H9 (cell line): ENCODE measurements at regions not wholly inside any gene's neighbourhood (a gene's known extent, or its start where the extent isn't known, plus 50 kb on each side); places are given as distances from the start of the nearest gene placed in this dataset.

Experiments used
- DNase-seq: peaks from one replicate; pipeline ENCODE4 v3.0.0-alpha.2; 2017
- H2AFZ ChIP-seq: one replicate; pipeline ENCODE4 v1.6.1; 2013; ENCODE audit warnings: mild to moderate bottlenecking, low read length, control low read depth, moderate library complexity
- H2AK5ac ChIP-seq: 2 replicates; pipeline ENCODE4 v1.6.1; 2013; ENCODE audit warnings: low read length, control low read depth, mixed read lengths; ENCODE audit not compliant: insufficient read length
- H2BK120ac ChIP-seq: one replicate; pipeline ENCODE4 v1.6.1; 2013; ENCODE audit warnings: low read depth, mild to moderate bottlenecking, low read length, control low read depth, inconsistent platforms; ENCODE audit not compliant: poor library complexity, severe bottlenecking
- H2BK12ac ChIP-seq: 2 replicates; pipeline ENCODE4 v1.6.1; 2013; ENCODE audit warnings: low read length, control low read depth, mixed read lengths, low read depth; ENCODE audit not compliant: insufficient read length
- H2BK15ac ChIP-seq: 2 replicates; pipeline ENCODE4 v1.6.1; 2013; ENCODE audit warnings: low read depth, low read length, control low read depth
- H2BK20ac ChIP-seq: one replicate; pipeline ENCODE4 v1.6.1; 2013; ENCODE audit warnings: low read depth, mild to moderate bottlenecking, low read length, control low read depth, inconsistent platforms; ENCODE audit not compliant: poor library complexity, severe bottlenecking
- H2BK5ac ChIP-seq: 2 replicates; pipeline ENCODE4 v1.6.1; 2013; ENCODE audit warnings: low read length, control low read depth, mixed read lengths; ENCODE audit not compliant: insufficient read length
- H3K14ac ChIP-seq: 2 replicates; pipeline ENCODE4 v1.6.1; 2013; ENCODE audit warnings: low read length, control low read depth; ENCODE audit not compliant: insufficient read depth
- H3K18ac ChIP-seq: 2 replicates; pipeline ENCODE4 v1.6.1; 2013; ENCODE audit warnings: low read depth, mild to moderate bottlenecking, mixed read lengths, low read length, control low read depth; ENCODE audit not compliant: insufficient read length
- H3K23ac ChIP-seq: 2 replicates; pipeline ENCODE4 v1.6.1; 2013; ENCODE audit warnings: low read length, control low read depth, mixed read lengths, low read depth; ENCODE audit not compliant: insufficient read length
- H3K23me2 ChIP-seq: 2 replicates; pipeline ENCODE4 v1.6.1; 2013; ENCODE audit warnings: low read depth, mild to moderate bottlenecking, mixed read lengths, low read length, control low read depth; ENCODE audit not compliant: insufficient read length, poor library complexity, severe bottlenecking
- H3K27ac ChIP-seq: 2 replicates; pipeline ENCODE4 v1.5.1; 2013; ENCODE audit warnings: low read length, control low read depth, mixed read lengths, low read depth; ENCODE audit not compliant: insufficient read length
- H3K27me3 ChIP-seq: 2 replicates; pipeline ENCODE4 v1.6.1; 2013; ENCODE audit warnings: low read length, control low read depth, inconsistent platforms; ENCODE audit not compliant: insufficient read depth
- H3K4ac ChIP-seq: 2 replicates; pipeline ENCODE4 v1.6.1; 2013; ENCODE audit warnings: low read depth, mild to moderate bottlenecking, control low read depth, inconsistent platforms, low read length, moderate library complexity
- H3K4me1 ChIP-seq: 2 replicates; pipeline ENCODE4 v1.6.1; 2013; ENCODE audit warnings: low read length, control low read depth, inconsistent platforms; ENCODE audit not compliant: insufficient read depth
- H3K4me2 ChIP-seq: 2 replicates; pipeline ENCODE4 v1.6.1; 2013; ENCODE audit warnings: low read length, control low read depth, mixed read lengths; ENCODE audit not compliant: insufficient read length, insufficient read depth
- H3K56ac ChIP-seq: 2 replicates; pipeline ENCODE4 v1.6.1; 2013; ENCODE audit warnings: low read depth, mild to moderate bottlenecking, mixed read lengths, low read length, control low read depth; ENCODE audit not compliant: insufficient read length
- H3K79me1 ChIP-seq: 2 replicates; pipeline ENCODE4 v1.6.1; 2013; ENCODE audit warnings: low read depth, mild to moderate bottlenecking, moderate library complexity, low read length, control low read depth, inconsistent platforms; ENCODE audit not compliant: insufficient read depth, poor library complexity, severe bottlenecking
- H3K79me2 ChIP-seq: 2 replicates; pipeline ENCODE4 v1.6.1; 2013; ENCODE audit warnings: low read length, control low read depth, inconsistent platforms; ENCODE audit not compliant: insufficient read depth
- H3K9ac ChIP-seq: 2 replicates; pipeline ENCODE4 v1.6.1; 2013; ENCODE audit warnings: low read length, control low read depth, mixed read lengths; ENCODE audit not compliant: insufficient read length; ENCODE audit errors: extremely low read depth
- H3K9me3 ChIP-seq: one replicate; pipeline ENCODE4 v1.6.1; 2013; ENCODE audit warnings: low read depth, low read length, inconsistent platforms; ENCODE audit not compliant: control insufficient read depth
- H3T11ph ChIP-seq: one replicate; pipeline ENCODE4 v1.6.1; 2013; ENCODE audit warnings: mild to moderate bottlenecking, low read length, control low read depth, inconsistent platforms
- H4K20me1 ChIP-seq: one replicate; pipeline ENCODE4 v1.6.1; 2013; ENCODE audit not compliant: control insufficient read depth, insufficient read length, insufficient read depth
- H4K5ac ChIP-seq: 2 replicates; pipeline ENCODE4 v1.6.1; 2013; ENCODE audit warnings: low read depth, mild to moderate bottlenecking, mixed read lengths, low read length, control low read depth; ENCODE audit not compliant: insufficient read length
- H4K8ac ChIP-seq: replicated peaks from 2 replicates; pipeline ENCODE4 v1.6.1; 2013; ENCODE audit warnings: low read length, control low read depth, mixed read lengths, low read depth; ENCODE audit not compliant: insufficient read length
- H4K91ac ChIP-seq: 2 replicates; pipeline ENCODE4 v1.6.1; 2013; ENCODE audit warnings: low read depth, mild to moderate bottlenecking, moderate library complexity, mixed read lengths, low read length, control low read depth; ENCODE audit not compliant: insufficient read length
- H3K27ac Mint-ChIP-seq, 3 experiments: 2 replicates in 2 of 3; 3 replicates in 1 of 3; pipeline ENCODE4 v1.8.0; 2020 to 2021; ENCODE audit warnings: mixed read lengths in 3 of 3, mild to moderate bottlenecking in 1 of 3, moderate library complexity in 1 of 3
- H3K27me3 Mint-ChIP-seq: 2 replicates; pipeline ENCODE4 v1.8.0; 2021; ENCODE audit warnings: low read depth, mild to moderate bottlenecking, moderate library complexity, mixed read lengths
- H3K36me3 Mint-ChIP-seq, 3 experiments: 2 replicates in 2 of 3; 3 replicates in 1 of 3; pipeline ENCODE4 v1.8.0; 2020 to 2021; ENCODE audit warnings: low read depth in 3 of 3, mixed read lengths in 3 of 3; ENCODE audit not compliant: insufficient read depth in 1 of 3
- H3K4me1 Mint-ChIP-seq, 2 experiments: 2 replicates each; pipeline ENCODE4 v1.8.0; 2020; ENCODE audit warnings: mixed read lengths in 2 of 2
- H3K4me3 Mint-ChIP-seq, 2 experiments: 2 replicates in 1 of 2; 3 replicates in 1 of 2; pipeline ENCODE4 v1.8.0; 2020 to 2021; ENCODE audit warnings: mild to moderate bottlenecking in 2 of 2, mixed read lengths in 2 of 2, moderate library complexity in 1 of 2
- H3K9me3 Mint-ChIP-seq, 2 experiments: 2 replicates in 1 of 2; 3 replicates in 1 of 2; pipeline ENCODE4 v1.8.0; 2020; ENCODE audit warnings: mild to moderate bottlenecking in 2 of 2, mixed read lengths in 2 of 2, moderate library complexity in 1 of 2
- CTCF ChIP-seq: fragments of 200-600 bp; sonication (generic); conservative IDR thresholded peaks from 3 replicates; pipeline ENCODE4 v1.8.0; 2021; ENCODE audit warnings: antibody characterized with exemption, mild to moderate bottlenecking
- WGBS: extraction: QIAGEN DNeasy Blood & Tissue Kit; methylation state at CpG from one replicate; pipeline ENCODE4 v1.1.7; 2013; ENCODE audit warnings: missing lambda C conversion rate, low lambda C conversion rate, mixed read lengths; ENCODE audit not compliant: insufficient read length; ENCODE audit errors: extremely low coverage; 5-methylcytosine and 5-hydroxymethylcytosine counted together

GRCh38 chr3:168330983-168331382 lies 235.3 kb upstream of the GOLIM4 start:
- H3K27ac ChIP-seq: no peak overlapping the region
- H4K5ac ChIP-seq: no peak overlapping the region
- H2BK12ac ChIP-seq: no peak overlapping the region
- H3K79me1 ChIP-seq: no peaks in the 10 kb centered on the region
- no peak overlapping the region for H3T11ph ChIP-seq
- no peak overlapping the region for H3K4ac ChIP-seq
- H4K20me1 ChIP-seq: no peaks in the 10 kb centered on the region
- H4K8ac ChIP-seq: no peak overlapping the region
- no CpG with 5 or more reads among the region's 3 CpGs for WGBS
- H3K56ac ChIP-seq: no peak overlapping the region
- H2AK5ac ChIP-seq: no peak overlapping the region
- TF ChIP-seq CTCF: no peak
- H3K9ac ChIP-seq: no peak overlapping the region
- no peaks in the 10 kb centered on the region for H3K79me2 ChIP-seq
- H2AFZ ChIP-seq: no peak overlapping the region
- no peaks in the 10 kb centered on the region for H3K9me3 ChIP-seq
- H3K27me3 ChIP-seq: no peaks in the 10 kb centered on the region
- no peaks in the 10 kb centered on the region for H3K36me3 Mint-ChIP-seq
- no peak overlapping the region for H3K18ac ChIP-seq
- no peak overlapping the region for H3K14ac ChIP-seq
- H3K23me2 ChIP-seq: no peaks in the 10 kb centered on the region
- no peak overlapping the region for H2BK5ac ChIP-seq
- no peak overlapping the region for H2BK20ac ChIP-seq
- H4K91ac ChIP-seq: no peak overlapping the region
- no peak overlapping the region for H3K4me3 Mint-ChIP-seq
- H3K27me3 Mint-ChIP-seq: no peaks in the 10 kb centered on the region
- H3K9me3 Mint-ChIP-seq: no peaks in the 10 kb centered on the region
- peaks cover 5 to 10% of the 10 kb centered on the region in 2 experiments for H3K4me1 Mint-ChIP-seq
- no peak overlapping the region for H3K4me2 ChIP-seq
- no peak overlapping the region for H2BK120ac ChIP-seq
- H3K4me1 ChIP-seq: no peaks in the 10 kb centered on the region; the same call in 1 of the 2 replicates
- no peak overlapping the region for H3K23ac ChIP-seq
- H3K27ac Mint-ChIP-seq: no peak overlapping the region
- no peak for DNase-seq
- no peak overlapping the region for H2BK15ac ChIP-seq
